Smooth muscle cell (in vitro differentiated cells): ENCODE measurements at regions not wholly inside any gene's neighbourhood (a gene's known extent, or its start where the extent isn't known, plus 50 kb on each side); places are given as distances from the start of the nearest gene placed in this dataset.

Source experiments
- DNase-seq: peaks from one replicate; lab custom pipeline; 2025; ENCODE audit not compliant: unreplicated experiment; lab: John Stamatoyannopoulos, UW
- H2AFZ ChIP-seq: fragments of 200-600 bp; sonication (generic); 2 replicates; pipeline ENCODE4 v1.6.0; 2016; ENCODE audit warnings: antibody characterized with exemption, low read depth, mild to moderate bottlenecking
- H3F3A ChIP-seq: fragments of 200-600 bp; sonication (generic); 2 replicates; pipeline ENCODE4 v1.6.0; 2017; ENCODE audit warnings: antibody characterized with exemption, low read depth
- H3K27ac ChIP-seq: fragments of 200-600 bp; sonication (generic); 2 replicates; pipeline ENCODE4 v1.5.1; 2016; ENCODE audit warnings: low read depth, mild to moderate bottlenecking
- H3K27me3 ChIP-seq: fragments of 200-600 bp; sonication (generic); 2 replicates; pipeline ENCODE4 v1.6.1; 2016; ENCODE audit warnings: low read depth, mild to moderate bottlenecking
- H3K36me3 ChIP-seq: fragments of 200-600 bp; sonication (generic); 2 replicates; pipeline ENCODE4 v1.5.1; 2016; ENCODE audit warnings: low read depth
- H3K4me1 ChIP-seq: fragments of 200-600 bp; sonication (generic); 2 replicates; pipeline ENCODE4 v1.5.1; 2016; ENCODE audit warnings: low read depth
- H3K4me2 ChIP-seq: fragments of 200-600 bp; sonication (generic); 2 replicates; pipeline ENCODE4 v1.6.0; 2016; ENCODE audit warnings: mild to moderate bottlenecking
- H3K4me3 ChIP-seq: fragments of 200-600 bp; sonication (generic); 2 replicates; pipeline ENCODE4 v1.5.1; 2016; ENCODE audit warnings: mild to moderate bottlenecking
- H3K79me2 ChIP-seq: fragments of 200-600 bp; sonication (generic); 2 replicates; pipeline ENCODE4 v1.6.0; 2016; ENCODE audit warnings: low read depth, mild to moderate bottlenecking
- H3K9ac ChIP-seq: fragments of 200-600 bp; sonication (generic); 2 replicates; pipeline ENCODE4 v1.6.0; 2016; ENCODE audit warnings: low read depth
- H3K9me3 ChIP-seq: fragments of 200-600 bp; sonication (generic); replicated peaks from 2 replicates; pipeline ENCODE4 v1.5.1; 2016; ENCODE audit warnings: low read depth
- H4K20me1 ChIP-seq: fragments of 200-600 bp; sonication (generic); 2 replicates; pipeline ENCODE4 v1.6.0; 2016; ENCODE audit warnings: low read depth
- WGBS: methylation state at CpG from one replicate; pipeline ENCODE4 v1.1.7; 2016; ENCODE audit warnings: low lambda C conversion rate; 5-methylcytosine and 5-hydroxymethylcytosine counted together
- TF ChIP-seq, protein P1 (sequence below): fragments of 200-600 bp; sonication (generic); IDR thresholded peaks from 2 replicates; pipeline ENCODE4 v1.5.1; 2017; ENCODE audit warnings: borderline replicate concordance, mild to moderate bottlenecking, antibody characterized with exemption; ENCODE audit not compliant: insufficient read depth, poor library complexity, severe bottlenecking

DNA sequence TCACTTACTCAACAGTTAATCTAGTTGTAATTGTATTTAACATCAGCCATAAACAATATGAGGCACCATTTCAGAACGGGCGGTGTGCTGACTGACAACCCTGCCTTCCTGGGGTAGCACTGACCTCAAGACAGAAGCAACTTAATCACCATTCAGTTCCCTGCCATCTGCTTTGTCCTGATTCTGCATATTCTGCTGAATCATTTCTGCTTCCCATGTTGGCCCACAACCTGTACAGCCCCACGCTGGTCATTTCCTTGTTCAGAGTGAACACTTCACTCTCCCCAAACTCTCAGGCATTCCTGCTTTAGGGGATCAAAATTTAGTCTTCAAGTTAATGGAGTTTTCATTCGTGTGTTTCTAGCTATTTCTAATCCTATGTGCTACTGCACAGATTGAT is 132.3 kb upstream of the ZBED5 start:
- Histone ChIP-seq H3K36me3 (no peaks in the 10 kb centered on the region), H3K4me1 (no peaks in the 10 kb centered on the region), H3K9ac (no peak overlapping the region), H3K27ac (no peak overlapping the region), H3K4me3 (no peak overlapping the region), H3K4me2 (no peak overlapping the region), H3F3A (no peaks in the 10 kb centered on the region), H2AFZ (no peak overlapping the region), H3K79me2 (no peaks in the 10 kb centered on the region), H3K9me3 (no peaks in the 10 kb centered on the region), H3K27me3 (no peaks in the 10 kb centered on the region), H4K20me1 (no peaks in the 10 kb centered on the region)
- TF ChIP-seq, protein P1, sequence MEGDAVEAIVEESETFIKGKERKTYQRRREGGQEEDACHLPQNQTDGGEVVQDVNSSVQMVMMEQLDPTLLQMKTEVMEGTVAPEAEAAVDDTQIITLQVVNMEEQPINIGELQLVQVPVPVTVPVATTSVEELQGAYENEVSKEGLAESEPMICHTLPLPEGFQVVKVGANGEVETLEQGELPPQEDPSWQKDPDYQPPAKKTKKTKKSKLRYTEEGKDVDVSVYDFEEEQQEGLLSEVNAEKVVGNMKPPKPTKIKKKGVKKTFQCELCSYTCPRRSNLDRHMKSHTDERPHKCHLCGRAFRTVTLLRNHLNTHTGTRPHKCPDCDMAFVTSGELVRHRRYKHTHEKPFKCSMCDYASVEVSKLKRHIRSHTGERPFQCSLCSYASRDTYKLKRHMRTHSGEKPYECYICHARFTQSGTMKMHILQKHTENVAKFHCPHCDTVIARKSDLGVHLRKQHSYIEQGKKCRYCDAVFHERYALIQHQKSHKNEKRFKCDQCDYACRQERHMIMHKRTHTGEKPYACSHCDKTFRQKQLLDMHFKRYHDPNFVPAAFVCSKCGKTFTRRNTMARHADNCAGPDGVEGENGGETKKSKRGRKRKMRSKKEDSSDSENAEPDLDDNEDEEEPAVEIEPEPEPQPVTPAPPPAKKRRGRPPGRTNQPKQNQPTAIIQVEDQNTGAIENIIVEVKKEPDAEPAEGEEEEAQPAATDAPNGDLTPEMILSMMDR: no peak
- no peak for DNase-seq
- WGBS: 91% methylated on average over 4 of the region's 4 CpGs

DNA sequence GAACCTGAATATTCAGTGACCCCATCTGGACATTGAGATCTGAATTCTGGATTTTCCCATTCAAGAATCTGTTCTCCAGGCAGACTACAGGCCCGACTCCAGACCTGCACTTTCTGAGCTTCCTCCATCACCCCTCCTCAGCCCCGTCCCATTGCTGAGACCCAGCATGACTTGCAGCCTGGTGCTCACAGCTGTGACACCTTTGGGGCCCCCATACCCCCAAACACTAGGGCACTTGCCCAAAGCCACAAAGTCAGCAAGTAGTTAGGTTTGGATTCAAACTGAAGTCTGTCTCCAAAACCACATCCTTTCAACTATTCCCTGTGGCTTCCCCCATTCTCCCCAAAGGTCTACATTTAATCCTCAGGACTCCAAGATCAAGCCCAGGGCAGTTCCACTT is 128.2 kb upstream of the ZBED5 start:
- no peaks in the 10 kb centered on the region for H4K20me1 ChIP-seq
- no peaks in the 10 kb centered on the region for H3K9me3 ChIP-seq
- H3K27me3 ChIP-seq: no peaks in the 10 kb centered on the region
- no peaks in the 10 kb centered on the region for H3K36me3 ChIP-seq
- no peaks in the 10 kb centered on the region for H3F3A ChIP-seq
- TF ChIP-seq, protein P1: no peak
- H2AFZ ChIP-seq: no peak overlapping the region
- H3K79me2 ChIP-seq: no peaks in the 10 kb centered on the region
- H3K4me3 ChIP-seq: no peak overlapping the region
- no peak overlapping the region for H3K9ac ChIP-seq
- DNase-seq: no peak
- H3K4me2 ChIP-seq: no peak overlapping the region
- 100% methylated on average over 2 of the region's 2 CpGs for WGBS
- no peaks in the 10 kb centered on the region for H3K4me1 ChIP-seq
- no peak overlapping the region for H3K27ac ChIP-seq

DNA sequence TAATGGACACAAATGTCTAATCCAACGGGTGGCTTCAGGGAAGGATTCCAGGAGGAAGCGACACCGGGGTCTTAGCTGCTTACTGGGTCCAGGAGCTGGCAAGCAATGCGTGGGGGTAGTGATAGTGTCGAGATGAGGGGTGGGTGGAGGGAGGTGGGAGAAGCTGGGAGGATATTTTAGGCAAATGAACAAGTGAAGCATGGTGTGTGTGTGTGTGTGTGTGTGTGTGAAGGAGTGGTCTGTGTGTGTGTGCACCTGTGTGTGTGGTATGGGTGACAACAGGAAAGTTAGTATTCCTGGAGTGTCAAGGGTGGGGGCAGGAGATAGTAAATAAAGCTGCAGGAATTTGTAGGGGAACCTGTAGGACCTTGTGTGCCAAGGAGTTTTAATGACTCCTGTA is 126.9 kb upstream of the ZBED5 start:
- H4K20me1 ChIP-seq: no peaks in the 10 kb centered on the region
- H3K36me3 ChIP-seq: no peaks in the 10 kb centered on the region
- H2AFZ ChIP-seq: no peak overlapping the region
- H3K4me3 ChIP-seq: no peak overlapping the region
- TF ChIP-seq, protein P1: no peak
- no peak for DNase-seq
- no peak overlapping the region for H3K9ac ChIP-seq
- no peaks in the 10 kb centered on the region for H3F3A ChIP-seq
- H3K27ac ChIP-seq: no peak overlapping the region
- 96% methylated on average over 5 of the region's 5 CpGs for WGBS
- no peak overlapping the region for H3K4me2 ChIP-seq
- H3K79me2 ChIP-seq: no peaks in the 10 kb centered on the region
- H3K9me3 ChIP-seq: no peaks in the 10 kb centered on the region
- H3K4me1 ChIP-seq: no peaks in the 10 kb centered on the region
- no peaks in the 10 kb centered on the region for H3K27me3 ChIP-seq

DNA sequence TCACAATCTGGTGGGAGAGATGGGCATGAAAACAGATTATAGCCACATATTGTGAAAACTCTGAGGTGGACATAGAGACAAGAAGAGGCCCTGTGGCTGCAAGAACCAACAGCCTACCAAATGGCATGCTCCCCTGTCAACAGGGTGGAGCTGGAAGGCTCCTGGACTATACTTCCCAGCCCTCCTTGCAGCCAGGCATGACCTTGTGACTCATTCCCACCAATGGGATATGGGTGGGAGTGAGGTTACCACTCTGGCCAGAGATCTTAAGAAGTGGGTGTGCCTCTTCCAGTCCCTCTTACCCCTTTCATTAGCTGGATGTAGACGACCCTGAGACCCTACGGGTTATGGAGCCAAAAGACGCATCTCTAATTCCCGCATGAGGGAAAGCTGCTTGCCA is 126.4 kb upstream of the ZBED5 start:
- no peaks in the 10 kb centered on the region for H3K79me2 ChIP-seq
- no peak overlapping the region for H3K9ac ChIP-seq
- no peaks in the 10 kb centered on the region for H3K27me3 ChIP-seq
- H3K9me3 ChIP-seq: no peaks in the 10 kb centered on the region
- 89% methylated on average over 4 of the region's 4 CpGs for WGBS
- no peaks in the 10 kb centered on the region for H4K20me1 ChIP-seq
- TF ChIP-seq, protein P1: no peak
- no peaks in the 10 kb centered on the region for H3K36me3 ChIP-seq
- H3F3A ChIP-seq: no peaks in the 10 kb centered on the region
- H3K4me2 ChIP-seq: no peak overlapping the region
- no peak for DNase-seq
- no peak overlapping the region for H3K27ac ChIP-seq
- H2AFZ ChIP-seq: no peak overlapping the region
- no peaks in the 10 kb centered on the region for H3K4me1 ChIP-seq
- H3K4me3 ChIP-seq: no peak overlapping the region
